HepG2 (cell line): ENCODE measurements at regions not wholly inside any gene's neighbourhood (a gene's known extent, or its start where the extent isn't known, plus 50 kb on each side); places are given as distances from the start of the nearest gene placed in this dataset.

ENCODE experiments used
- ATAC-seq: fragments of 200-7000 bp; cut with Tn5 transposase; 3 replicates; pipeline ENCODE4 v1.9.1; 2020; ENCODE audit warnings: mild to moderate bottlenecking, moderate library complexity
- BruUV-seq: library from RNA; stranded (reverse); fragments of 400-500 nt; replicated peaks from 2 replicates; lab custom pipeline; 2021; lab: Mats Ljungman, UMichigan
- CTCF ChIA-PET: fragments of 300-600 bp; formaldehyde crosslinking; extraction: SDS; loops from one replicate; lab custom pipeline; 2021; ENCODE audit warnings: low total read pairs, inconsistent platforms, low intra/inter-chr PET ratio; lab: Yijun Ruan, JAX
- POLR2A ChIA-PET: fragments of 350-600 bp; sonication (Branson Sonifier 250); formaldehyde crosslinking; loops from one replicate; lab custom pipeline; 2020; ENCODE audit warnings: antibody characterized with exemption, inconsistent platforms; lab: Yijun Ruan, JAX
- DNase-seq: peaks from one replicate; pipeline ENCODE4 v3.0.0-alpha.2; 2015; ENCODE audit warnings: low spot score
- FAIRE-seq: peaks from 3 replicates; lab custom pipeline; 2011; peaks lifted over from hg19 to GRCh38; lab: Jason Lieb, UNC
- H2AFZ ChIP-seq: one replicate; pipeline ENCODE4 v1.6.1; 2011; ENCODE audit warnings: low read length, inconsistent platforms
- H3K27ac ChIP-seq: fragments of 300-600 bp; 3 replicates; pipeline ENCODE4 v1.8.0; 2011; ENCODE audit warnings: mixed run types, mild to moderate bottlenecking, mixed read lengths, low read length, inconsistent platforms; ENCODE audit not compliant: insufficient read depth; ENCODE audit errors: extremely low read length
- H3K27me3 ChIP-seq, 2 experiments: fragments of 200-600 bp in 1 of 2; 2 replicates in 1 of 2; 3 replicates in 1 of 2; pipeline versions ENCODE4 v1.6.0 to v1.8.0; 2011; ENCODE audit warnings: low read length in 2 of 2, mild to moderate bottlenecking in 2 of 2, moderate library complexity in 2 of 2, inconsistent platforms in 1 of 2; ENCODE audit not compliant: insufficient read depth in 2 of 2, control insufficient read depth in 1 of 2
- H3K36me3 ChIP-seq, 2 experiments: fragments of 200-600 bp in 1 of 2; replicated peaks in 1 of 2; 2 replicates in 1 of 2; 3 replicates in 1 of 2; pipeline versions ENCODE4 v1.5.1 to v1.8.0; 2011; ENCODE audit warnings: low read length in 2 of 2, inconsistent platforms in 1 of 2; ENCODE audit not compliant: insufficient read depth in 2 of 2, control insufficient read depth in 1 of 2
- H3K4me1 ChIP-seq: 2 replicates; pipeline ENCODE4 v1.5.1; 2012; ENCODE audit warnings: low read length, inconsistent platforms; ENCODE audit not compliant: insufficient read depth
- H3K4me2 ChIP-seq: 2 replicates; pipeline ENCODE4 v1.6.0; 2011; ENCODE audit warnings: low read depth, low read length, inconsistent platforms
- H3K4me3 ChIP-seq, 3 experiments: fragments of 200-600 bp in 1 of 3; sonication (generic), shearing (Covaris generic) in 1 of 3; replicated peaks in 1 of 3; 2 replicates each; pipeline ENCODE4 v1.5.1; 2011 to 2016; ENCODE audit warnings: low read length in 3 of 3, inconsistent platforms in 2 of 3, low read depth in 2 of 3, mild to moderate bottlenecking in 2 of 3, control low read depth in 1 of 3, mixed read lengths in 1 of 3; ENCODE audit not compliant: insufficient read depth in 1 of 3
- H3K79me2 ChIP-seq: one replicate; pipeline ENCODE4 v1.6.1; 2011; ENCODE audit warnings: low read length, inconsistent platforms; ENCODE audit not compliant: insufficient read depth
- H3K9ac ChIP-seq: 2 replicates; pipeline ENCODE4 v1.6.0; 2011; ENCODE audit warnings: mild to moderate bottlenecking, low read depth, low read length, inconsistent platforms; ENCODE audit not compliant: insufficient read depth
- H3K9me3 ChIP-seq: 2 replicates; pipeline ENCODE4 v1.5.1; 2012; ENCODE audit warnings: mild to moderate bottlenecking, low read length
- H4K20me1 ChIP-seq: 2 replicates; pipeline ENCODE4 v1.6.0; 2011; ENCODE audit warnings: inconsistent platforms, mild to moderate bottlenecking, low read length, moderate library complexity; ENCODE audit not compliant: insufficient read depth
- ATAD3A ChIP-seq: sonication (generic); formaldehyde crosslinking; IDR thresholded peaks from 2 replicates; pipeline ENCODE4 v1.4.0; 2020; ENCODE audit warnings: missing genetic modification reagents
- CC2D1A ChIP-seq: sonication (generic); formaldehyde crosslinking; IDR thresholded peaks from 2 replicates; pipeline ENCODE4 v1.8.1; 2023; ENCODE audit warnings: mild to moderate bottlenecking, missing genetic modification reagents
- CENPT ChIP-seq: sonication (generic); formaldehyde crosslinking; IDR thresholded peaks from 2 replicates; pipeline ENCODE4 v1.8.0; 2022; ENCODE audit warnings: low read depth, mild to moderate bottlenecking, moderate library complexity, missing genetic modification reagents
- DMAP1 ChIP-seq: IDR thresholded peaks from 2 replicates; pipeline ENCODE4 v1.6.1; 2016
- FOSL2 ChIP-seq: sonication (generic); formaldehyde crosslinking; IDR thresholded peaks from 2 replicates; pipeline ENCODE4 v1.4.0; 2020; ENCODE audit warnings: missing genetic modification reagents
- MIER3 ChIP-seq: IDR thresholded peaks from 2 replicates; pipeline ENCODE4 v1.6.1; 2016; ENCODE audit warnings: missing compliant biosample characterization, borderline replicate concordance
- MTF1 ChIP-seq: sonication (generic); formaldehyde crosslinking; IDR thresholded peaks from 2 replicates; pipeline ENCODE4 v1.5.0; 2020; ENCODE audit warnings: missing genetic modification reagents
- NFATC3 ChIP-seq: sonication (generic); formaldehyde crosslinking; IDR thresholded peaks from 2 replicates; pipeline ENCODE4 v1.5.1; 2020; ENCODE audit warnings: mild to moderate bottlenecking, missing genetic modification reagents
- RARG ChIP-seq: sonication (generic); formaldehyde crosslinking; IDR thresholded peaks from 2 replicates; pipeline ENCODE4 v1.4.0; 2020; ENCODE audit warnings: low read depth, mild to moderate bottlenecking, missing genetic modification reagents
- ZFP36L1 ChIP-seq: sonication (generic); formaldehyde crosslinking; IDR thresholded peaks from 2 replicates; pipeline ENCODE4 v1.8.0; 2022; ENCODE audit warnings: mild to moderate bottlenecking, missing genetic modification reagents, moderate library complexity
- ZNF253 ChIP-seq: sonication (generic); formaldehyde crosslinking; IDR thresholded peaks from 2 replicates; pipeline ENCODE4 v1.8.0; 2022; ENCODE audit warnings: mild to moderate bottlenecking, missing genetic modification reagents, borderline replicate concordance
- ZNF768 ChIP-seq: sonication (generic); formaldehyde crosslinking; IDR thresholded peaks from 2 replicates; pipeline ENCODE4 v1.4.0; 2020; ENCODE audit warnings: missing genetic modification reagents
- ZNF816 ChIP-seq: sonication (generic); formaldehyde crosslinking; IDR thresholded peaks from 2 replicates; pipeline ENCODE4 v1.8.0; 2022; ENCODE audit warnings: missing genetic modification reagents, mild to moderate bottlenecking, borderline replicate concordance
- in situ Hi-C: cut with HindIII; loops from 2 replicates; pipeline ENCODE4 v1.10.0; 2017; ENCODE audit warnings: low pct_unique_long_range_greater_than_20kb; ENCODE audit not compliant: extremely low pct_ligation_motif_present
- intact Hi-C: fragments of 100-400 bp; cut with micrococcal nuclease; formaldehyde crosslinking; loops from one replicate; pipeline ENCODE4 v1.10.0; 2022; ENCODE audit not compliant: unreplicated experiment
- TF ChIP-seq, protein P1 (sequence below): IDR thresholded peaks from 2 replicates; pipeline ENCODE4 v1.6.1; 2018; ENCODE audit warnings: missing genetic modification reagents, mild to moderate bottlenecking, missing compliant biosample characterization
- TF ChIP-seq, protein P2 (sequence below): sonication (generic); formaldehyde crosslinking; IDR thresholded peaks from 2 replicates; pipeline ENCODE4 v1.9.0; 2021; ENCODE audit warnings: missing genetic modification reagents, mild to moderate bottlenecking, borderline replicate concordance
- TF ChIP-seq, protein P3 (sequence below): sonication (generic); formaldehyde crosslinking; conservative IDR thresholded peaks from 2 replicates; pipeline ENCODE4 v1.5.0; 2020; ENCODE audit warnings: missing genetic modification reagents
- TF ChIP-seq, protein P4 (sequence below): sonication (generic); formaldehyde crosslinking; IDR thresholded peaks from 2 replicates; pipeline ENCODE4 v1.8.1; 2023; ENCODE audit warnings: mild to moderate bottlenecking, moderate library complexity, missing genetic modification reagents

DNA sequence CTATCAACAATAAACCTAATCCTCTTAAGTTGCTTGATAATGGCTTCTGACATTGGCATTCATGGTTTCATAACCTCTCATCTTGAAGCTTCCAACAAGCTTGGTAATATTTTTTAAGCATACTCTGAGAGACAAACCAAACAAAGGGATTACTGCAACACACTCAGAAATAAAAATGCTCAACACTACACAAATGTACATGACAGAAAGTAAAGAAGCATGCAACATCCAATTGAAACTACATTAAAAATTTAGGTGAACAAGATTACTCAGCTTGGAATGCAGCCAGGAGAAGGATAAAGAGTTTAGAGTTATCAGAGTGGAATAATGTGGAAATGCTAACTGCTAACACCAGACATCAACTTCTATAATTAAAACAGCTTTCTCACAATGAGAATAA, 1136.6 kb upstream of the PABPC4L start:
- in situ Hi-C loops = no loop called here
- CTCF ChIA-PET = no interaction called here
- DNase-seq = no peak
- H3K27me3 ChIP-seq = no peaks in the 10 kb centered on the region
- no peak for TF ChIP-seq MTF1 (CRISPR knock-in tag)
- TF ChIP-seq ZFP36L1 = no peak
- no peak for TF ChIP-seq FOSL2
- TF ChIP-seq CC2D1A (CRISPR knock-in tag) = no peak
- TF ChIP-seq, protein P1, sequence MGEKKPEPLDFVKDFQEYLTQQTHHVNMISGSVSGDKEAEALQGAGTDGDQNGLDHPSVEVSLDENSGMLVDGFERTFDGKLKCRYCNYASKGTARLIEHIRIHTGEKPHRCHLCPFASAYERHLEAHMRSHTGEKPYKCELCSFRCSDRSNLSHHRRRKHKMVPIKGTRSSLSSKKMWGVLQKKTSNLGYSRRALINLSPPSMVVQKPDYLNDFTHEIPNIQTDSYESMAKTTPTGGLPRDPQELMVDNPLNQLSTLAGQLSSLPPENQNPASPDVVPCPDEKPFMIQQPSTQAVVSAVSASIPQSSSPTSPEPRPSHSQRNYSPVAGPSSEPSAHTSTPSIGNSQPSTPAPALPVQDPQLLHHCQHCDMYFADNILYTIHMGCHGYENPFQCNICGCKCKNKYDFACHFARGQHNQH (CRISPR knock-in tag) = no peak
- TF ChIP-seq ATAD3A = no peak
- TF ChIP-seq ZNF816 = no peak
- TF ChIP-seq, protein P2, sequence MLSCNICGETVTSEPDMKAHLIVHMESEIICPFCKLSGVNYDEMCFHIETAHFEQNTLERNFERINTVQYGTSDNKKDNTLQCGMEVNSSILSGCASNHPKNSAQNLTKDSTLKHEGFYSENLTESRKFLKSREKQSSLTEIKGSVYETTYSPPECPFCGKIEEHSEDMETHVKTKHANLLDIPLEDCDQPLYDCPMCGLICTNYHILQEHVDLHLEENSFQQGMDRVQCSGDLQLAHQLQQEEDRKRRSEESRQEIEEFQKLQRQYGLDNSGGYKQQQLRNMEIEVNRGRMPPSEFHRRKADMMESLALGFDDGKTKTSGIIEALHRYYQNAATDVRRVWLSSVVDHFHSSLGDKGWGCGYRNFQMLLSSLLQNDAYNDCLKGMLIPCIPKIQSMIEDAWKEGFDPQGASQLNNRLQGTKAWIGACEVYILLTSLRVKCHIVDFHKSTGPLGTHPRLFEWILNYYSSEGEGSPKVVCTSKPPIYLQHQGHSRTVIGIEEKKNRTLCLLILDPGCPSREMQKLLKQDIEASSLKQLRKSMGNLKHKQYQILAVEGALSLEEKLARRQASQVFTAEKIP (CRISPR knock-in tag) = no peak
- no peak for TF ChIP-seq DMAP1 (CRISPR knock-in tag)
- no peak for TF ChIP-seq ZNF768
- TF ChIP-seq ZNF253 = no peak
- no peak for TF ChIP-seq MIER3 (CRISPR knock-in tag)
- TF ChIP-seq, protein P3, sequence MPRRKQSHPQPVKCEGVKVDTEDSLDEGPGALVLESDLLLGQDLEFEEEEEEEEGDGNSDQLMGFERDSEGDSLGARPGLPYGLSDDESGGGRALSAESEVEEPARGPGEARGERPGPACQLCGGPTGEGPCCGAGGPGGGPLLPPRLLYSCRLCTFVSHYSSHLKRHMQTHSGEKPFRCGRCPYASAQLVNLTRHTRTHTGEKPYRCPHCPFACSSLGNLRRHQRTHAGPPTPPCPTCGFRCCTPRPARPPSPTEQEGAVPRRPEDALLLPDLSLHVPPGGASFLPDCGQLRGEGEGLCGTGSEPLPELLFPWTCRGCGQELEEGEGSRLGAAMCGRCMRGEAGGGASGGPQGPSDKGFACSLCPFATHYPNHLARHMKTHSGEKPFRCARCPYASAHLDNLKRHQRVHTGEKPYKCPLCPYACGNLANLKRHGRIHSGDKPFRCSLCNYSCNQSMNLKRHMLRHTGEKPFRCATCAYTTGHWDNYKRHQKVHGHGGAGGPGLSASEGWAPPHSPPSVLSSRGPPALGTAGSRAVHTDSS = no peak
- TF ChIP-seq, protein P4, sequence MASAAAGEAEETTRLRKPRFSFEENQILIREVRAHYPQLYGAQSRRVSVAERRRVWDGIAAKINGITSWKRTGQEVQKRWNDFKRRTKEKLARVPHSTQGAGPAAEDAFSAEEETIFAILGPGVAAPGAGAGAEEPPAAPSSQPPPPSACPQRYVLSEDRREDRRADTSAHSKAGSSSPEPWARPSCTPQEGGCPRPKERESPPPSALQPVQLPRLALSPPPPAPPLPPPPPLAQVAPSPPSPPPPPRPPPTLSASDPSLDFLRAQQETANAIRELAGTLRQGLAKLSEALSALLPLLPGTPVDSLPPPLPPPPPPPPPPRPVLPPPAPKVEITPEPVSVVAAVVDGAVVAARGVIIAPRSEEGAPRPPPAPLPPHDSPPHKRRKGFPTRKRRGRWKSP (CRISPR knock-in tag) = no peak
- TF ChIP-seq NFATC3 (CRISPR knock-in tag) = no peak
- no peak for TF ChIP-seq CENPT (CRISPR knock-in tag)
- no peak for TF ChIP-seq RARG (CRISPR knock-in tag)
- TF ChIP-seq, all 625 proteins: peak for 0
- FAIRE-seq = no peak
- H3K9me3 ChIP-seq = no peaks in the 10 kb centered on the region
- no peak overlapping the region for H3K4me2 ChIP-seq
- BruUV-seq = no TSS peak
- no peaks in the 10 kb centered on the region for H4K20me1 ChIP-seq
- H3K27ac ChIP-seq = no peak overlapping the region
- no peaks in the 10 kb centered on the region for H3K4me1 ChIP-seq
- no peak overlapping the region for H2AFZ ChIP-seq
- no peaks in the 10 kb centered on the region for H3K79me2 ChIP-seq
- no peak overlapping the region for H3K4me3 ChIP-seq
- no peak for ATAC-seq
- POLR2A ChIA-PET = no interaction called here
- H3K9ac ChIP-seq = no peak overlapping the region
- no peaks in the 10 kb centered on the region for H3K36me3 ChIP-seq
- intact Hi-C loops = no loop called here
